ENCODE measurements at regions not wholly inside any gene's neighbourhood (a gene's known extent, or its start where the extent isn't known, plus 50 kb on each side); places are given as distances from the start of the nearest gene placed in this dataset.

- WGBS (ENCODE audit: insufficient coverage), result 84% methylated on average over 7 of the region's 7 CpGs
- Mint-ChIP-seq H3K9me3 (no peaks in the 10 kb centered on the region), H3K36me3 (no peaks in the 10 kb centered on the region), H3K4me3 (no peak overlapping the region), H3K27me3 (ENCODE audit: low read depth in 2 of 2) (peaks cover 3 to 16% of the 10 kb centered on the region in 2 donors), H3K27ac (no peak overlapping the region), H3K4me1 (no peaks in the 10 kb centered on the region)
- ATAC-seq, result no peak
- Histone ChIP-seq H3K27me3 (ENCODE audit: control insufficient read depth, insufficient read depth, low read length) (no peaks in the 10 kb centered on the region), H3K4me3 (ENCODE audit: low read length) (no peak overlapping the region), H3K36me3 (ENCODE audit: control insufficient read depth, insufficient read depth, low read length) (no peaks in the 10 kb centered on the region), H3K9me3 (ENCODE audit: control insufficient read depth, insufficient read depth, low read length) (no peaks in the 10 kb centered on the region), H3K27ac (ENCODE audit: low read length) (no peak overlapping the region), H3K4me1 (ENCODE audit: control insufficient read depth, insufficient read depth, low read length) (no peaks in the 10 kb centered on the region)
- DNase-seq, result no peak
- no peak for TF ChIP-seq CTCF (IDR thresholded peaks at IDR 0.05)
- intact Hi-C loops (cut with micrococcal nuclease), result no loop called here
Measured at GRCh38 chr11:69975822-69976221, 102.3 kb upstream of the ANO1 start.

- WGBS (ENCODE audit: insufficient coverage), result 84% methylated on average over 10 of the region's 10 CpGs
- Histone ChIP-seq H3K9me3 (ENCODE audit: control insufficient read depth, insufficient read depth, low read length) (no peaks in the 10 kb centered on the region), H3K27me3 (ENCODE audit: control insufficient read depth, insufficient read depth, low read length) (no peaks in the 10 kb centered on the region), H3K4me3 (ENCODE audit: low read length) (no peak overlapping the region), H3K27ac (ENCODE audit: low read length) (no peak overlapping the region), H3K36me3 (ENCODE audit: control insufficient read depth, insufficient read depth, low read length) (no peaks in the 10 kb centered on the region), H3K4me1 (ENCODE audit: control insufficient read depth, insufficient read depth, low read length) (no peaks in the 10 kb centered on the region)
- Mint-ChIP-seq H3K9me3 (no peaks in the 10 kb centered on the region), H3K4me1 (no peaks in the 10 kb centered on the region), H3K4me3 (no peak overlapping the region), H3K27ac (no peak overlapping the region), H3K27me3 (ENCODE audit: low read depth in 2 of 2) (peaks cover 0 to 16% of the 10 kb centered on the region in 2 donors), H3K36me3 (no peaks in the 10 kb centered on the region)
- intact Hi-C loops (cut with micrococcal nuclease), result no loop called here
- DNase-seq, result no peak
- TF ChIP-seq CTCF (IDR thresholded peaks at IDR 0.05), result no peak
- no peak for ATAC-seq
Measured at GRCh38 chr11:69976794-69977193, 101.3 kb upstream of the ANO1 start.

GRCh38 chr11:69977951-69978350, 100.2 kb upstream of the ANO1 start:
- Histone ChIP-seq H3K36me3 (ENCODE audit: control insufficient read depth, insufficient read depth, low read length) (no peaks in the 10 kb centered on the region), H3K27me3 (ENCODE audit: control insufficient read depth, insufficient read depth, low read length) (no peaks in the 10 kb centered on the region), H3K9me3 (ENCODE audit: control insufficient read depth, insufficient read depth, low read length) (no peaks in the 10 kb centered on the region), H3K27ac (ENCODE audit: low read length) (no peak overlapping the region), H3K4me3 (ENCODE audit: low read length) (no peak overlapping the region), H3K4me1 (ENCODE audit: control insufficient read depth, insufficient read depth, low read length) (no peaks in the 10 kb centered on the region)
- intact Hi-C loops (cut with micrococcal nuclease), result no loop called here
- H3K27me3 Mint-ChIP-seq (ENCODE audit: low read depth in 2 of 2), result peaks cover 6 to 26% of the 10 kb centered on the region in 2 donors
- DNase-seq (no peak), ATAC-seq (no peak)
- no peak overlapping the region for H3K4me3 Mint-ChIP-seq
- no peak for TF ChIP-seq CTCF (IDR thresholded peaks at IDR 0.05)
- H3K9me3 Mint-ChIP-seq, result no peaks in the 10 kb centered on the region
- 82% methylated on average over 12 of the region's 12 CpGs for WGBS (ENCODE audit: insufficient coverage)
- H3K27ac Mint-ChIP-seq, result no peak overlapping the region
- H3K4me1 Mint-ChIP-seq, result no peaks in the 10 kb centered on the region
- no peaks in the 10 kb centered on the region for H3K36me3 Mint-ChIP-seq

- ATAC-seq (no peak), DNase-seq (no peak)
- Histone ChIP-seq H3K4me3 (ENCODE audit: low read length) (no peak overlapping the region), H3K36me3 (ENCODE audit: control insufficient read depth, insufficient read depth, low read length) (no peaks in the 10 kb centered on the region), H3K27ac (ENCODE audit: low read length) (no peak overlapping the region), H3K9me3 (ENCODE audit: control insufficient read depth, insufficient read depth, low read length) (no peaks in the 10 kb centered on the region), H3K27me3 (ENCODE audit: control insufficient read depth, insufficient read depth, low read length) (no peaks in the 10 kb centered on the region), H3K4me1 (ENCODE audit: control insufficient read depth, insufficient read depth, low read length) (no peaks in the 10 kb centered on the region)
- intact Hi-C loops (cut with micrococcal nuclease), result no loop called here
- Mint-ChIP-seq H3K36me3 (no peaks in the 10 kb centered on the region), H3K4me1 (no peaks in the 10 kb centered on the region), H3K4me3 (no peak overlapping the region), H3K27ac (no peak overlapping the region), H3K9me3 (no peaks in the 10 kb centered on the region), H3K27me3 (ENCODE audit: low read depth in 2 of 2) (peaks cover 12 to 31% of the 10 kb centered on the region in 2 donors)
- WGBS (ENCODE audit: insufficient coverage), result 68% methylated on average over 7 of the region's 10 CpGs
- no peak for TF ChIP-seq CTCF (IDR thresholded peaks at IDR 0.05)
Measured at GRCh38 chr11:69978841-69979614, 99.1 kb upstream of the ANO1 start.

Data from natural killer cell (primary cell).